B cell (primary cell): ENCODE measurements at regions not wholly inside any gene's neighbourhood (a gene's known extent, or its start where the extent isn't known, plus 50 kb on each side); places are given as distances from the start of the nearest gene placed in this dataset.

Source experiments
- ATAC-seq: fragments of 200-7000 bp; cut with Tn5 transposase; one replicate; pipeline ENCODE4 v1.10.0; 2021; ENCODE audit warnings: low read depth, mild to moderate bottlenecking, moderate number of reproducible peaks, moderate library complexity
- CTCF ChIA-PET: fragments of 350-600 bp; sonication (Branson Sonifier 250); formaldehyde crosslinking; loops from one replicate; lab custom pipeline; 2021; ENCODE audit warnings: antibody characterized with exemption, inconsistent platforms; lab: Charles Lee
- POLR2A ChIA-PET: fragments of 350-600 bp; sonication (Branson Sonifier 250); formaldehyde crosslinking; loops from one replicate; lab custom pipeline; 2021; ENCODE audit warnings: antibody characterized with exemption; lab: Charles Lee
- DNase-seq: peaks from one replicate; pipeline ENCODE4 v3.0.0; 2013
- H2AFZ ChIP-seq: 2 replicates; pipeline ENCODE4 v1.6.1; 2012; ENCODE audit warnings: mild to moderate bottlenecking, low read depth, low read length; ENCODE audit not compliant: insufficient read depth, poor library complexity, severe bottlenecking
- H3K27ac ChIP-seq, 2 donors: 1 replicate in 1 of 2; 2 replicates in 1 of 2; pipeline ENCODE4 v1.5.1; 2012 to 2013; ENCODE audit warnings: low read length in 2 of 2, mild to moderate bottlenecking in 2 of 2, moderate library complexity in 1 of 2
- H3K27me3 ChIP-seq, 4 experiments: fragments of 200-600 bp in 1 of 4; sonication (generic) in 1 of 4; replicated peaks in 1 of 4; 1 replicate in 2 of 4; 2 replicates in 2 of 4; pipeline versions ENCODE4 v1.6.1 to v1.7.0; 2013 to 2016; ENCODE audit warnings: low read length in 3 of 4, mild to moderate bottlenecking in 2 of 4, mixed read lengths in 1 of 4, moderate library complexity in 1 of 4; ENCODE audit not compliant: insufficient read depth in 4 of 4, control insufficient read depth in 3 of 4; ENCODE audit errors: control extremely low read depth in 1 of 4
- H3K36me3 ChIP-seq, 2 experiments: replicated peaks in 1 of 2; 1 replicate in 1 of 2; 2 replicates in 1 of 2; pipeline versions ENCODE4 v1.6.1 to v1.7.1; 2013; ENCODE audit warnings: low read length in 1 of 2; ENCODE audit not compliant: insufficient read depth in 2 of 2, control insufficient read depth in 1 of 2; ENCODE audit errors: control extremely low read depth in 1 of 2, extremely low read depth in 1 of 2
- H3K4me1 ChIP-seq, 2 donors: fragments of 200-600 bp in 1 of 2; sonication (generic) in 1 of 2; 1 replicate in 1 of 2; 2 replicates in 1 of 2; pipeline versions ENCODE4 v1.5.1 to v1.6.1; 2013 to 2017; ENCODE audit warnings: low read length in 2 of 2; ENCODE audit not compliant: control insufficient read depth in 2 of 2, insufficient read depth in 2 of 2
- H3K4me2 ChIP-seq: replicated peaks from 2 replicates; pipeline ENCODE3; 2012; ENCODE audit warnings: mild to moderate bottlenecking, low read depth, low read length; ENCODE audit not compliant: poor library complexity, severe bottlenecking
- H3K4me3 ChIP-seq, 5 experiments: fragments of 200-600 bp in 1 of 5; sonication (generic) in 1 of 5; 1 replicate in 3 of 5; 2 replicates in 2 of 5; pipeline versions ENCODE4 v1.5.1 to v1.7.0; 2011 to 2016; ENCODE audit warnings: low read length in 4 of 5, mild to moderate bottlenecking in 4 of 5, low read depth in 2 of 5, control low read depth in 1 of 5, moderate library complexity in 1 of 5; ENCODE audit not compliant: insufficient read depth in 1 of 5; ENCODE audit errors: control extremely low read depth in 1 of 5, extremely low read depth in 1 of 5
- H3K79me2 ChIP-seq: fragments of 200-600 bp; sonication (generic); one replicate; pipeline ENCODE4 v1.6.0; 2016; ENCODE audit warnings: low read length; ENCODE audit not compliant: control insufficient read depth, insufficient read depth
- H3K9ac ChIP-seq: fragments of 200-600 bp; sonication (generic); 2 replicates; pipeline ENCODE4 v1.6.1; 2017; ENCODE audit warnings: mild to moderate bottlenecking, low read length, moderate library complexity
- H3K9me3 ChIP-seq, 3 donors: one replicate each; pipeline versions ENCODE4 v1.6.1 to v1.7.1; 2013; ENCODE audit warnings: low read length in 2 of 3; ENCODE audit not compliant: control insufficient read depth in 2 of 3, insufficient read depth in 1 of 3; ENCODE audit errors: control extremely low read depth in 1 of 3
- H4K20me1 ChIP-seq: 2 replicates; pipeline ENCODE4 v1.6.0; 2012; ENCODE audit warnings: mild to moderate bottlenecking, low read length; ENCODE audit not compliant: insufficient read depth, control insufficient read depth, poor library complexity, severe bottlenecking
- H3K27ac Mint-ChIP-seq: one replicate; pipeline ENCODE4 v1.8.0; 2021; ENCODE audit warnings: mixed read lengths
- H3K27me3 Mint-ChIP-seq: one replicate; pipeline ENCODE4 v1.8.0; 2021; ENCODE audit warnings: mixed read lengths
- H3K4me1 Mint-ChIP-seq: one replicate; pipeline ENCODE4 v1.8.0; 2021; ENCODE audit warnings: mixed read lengths
- H3K4me3 Mint-ChIP-seq: one replicate; pipeline ENCODE4 v1.8.0; 2021; ENCODE audit warnings: mixed read lengths
- H3K9me3 Mint-ChIP-seq: one replicate; pipeline ENCODE4 v1.8.0; 2022; ENCODE audit warnings: mixed read lengths; ENCODE audit not compliant: insufficient read depth
- CTCF ChIP-seq: fragments of 200-600 bp; IDR thresholded peaks from one replicate; pipeline ENCODE4 v1.8.0; 2022; ENCODE audit warnings: antibody characterized with exemption, mild to moderate bottlenecking
- EZH2 ChIP-seq: IDR thresholded peaks from 2 replicates; pipeline ENCODE4 v1.6.1; 2012; ENCODE audit warnings: borderline replicate concordance, low read depth, mild to moderate bottlenecking, moderate library complexity, low read length; ENCODE audit not compliant: insufficient read depth, poor library complexity, severe bottlenecking
- WGBS: methylation state at CpG from one replicate; pipeline ENCODE4 v1.1.5; 2013; ENCODE audit warnings: missing lambda C conversion rate; ENCODE audit not compliant: insufficient coverage; 5-methylcytosine and 5-hydroxymethylcytosine counted together
- intact Hi-C: fragments of 100-400 bp; cut with micrococcal nuclease; formaldehyde crosslinking; loops from one replicate; pipeline ENCODE4 v1.10.0; 2022

- Histone ChIP-seq H3K4me2 (no peak overlapping the region), H3K9ac (no peak overlapping the region), H4K20me1 (no peaks in the 10 kb centered on the region), H3K4me3 (no peak overlapping the region), H3K27me3 (peaks cover 0 to 6% (median 1%) of the 10 kb centered on the region in 4 experiments), H3K9me3 (no peaks in the 10 kb centered on the region), H3K79me2 (no peaks in the 10 kb centered on the region), H2AFZ (no peak overlapping the region), H3K4me1 (no peaks in the 10 kb centered on the region), H3K27ac (no peak overlapping the region), H3K36me3 (no peaks in the 10 kb centered on the region)
- Mint-ChIP-seq H3K27ac (no peak overlapping the region), H3K9me3 (peaks cover 2% of the 10 kb centered on the region), H3K4me1 (no peaks in the 10 kb centered on the region), H3K4me3 (no peak overlapping the region), H3K27me3 (peaks cover 6% of the 10 kb centered on the region)
- 95% methylated on average over 3 of the region's 3 CpGs for WGBS
- TF ChIP-seq CTCF, result no peak
- TF ChIP-seq EZH2, result no peak
- POLR2A ChIA-PET, result no interaction called here
- ATAC-seq (no peak), DNase-seq (no peak)
- CTCF ChIA-PET, result interaction anchor here (3.3 kb wide), 1 partner anchor 1503 kb away, joined by 13 read pairs; no protein-coding TSS in a partner anchor
- intact Hi-C loops, result no loop called here
Measured at GRCh38 chr4:15159477-15160019, 157.3 kb downstream of the CPEB2 start.

- intact Hi-C loops, result no loop called here
- no peak for ATAC-seq
- H2AFZ ChIP-seq, result no peak overlapping the region
- ChIA-PET CTCF (interaction anchor here (3.3 kb wide), 1 partner anchor 1505 kb away, joined by 13 read pairs; no protein-coding TSS in a partner anchor), POLR2A (no interaction called here)
- Mint-ChIP-seq H3K27me3 (peaks cover 6% of the 10 kb centered on the region), H3K9me3 (no peaks in the 10 kb centered on the region), H3K27ac (no peak overlapping the region), H3K4me1 (no peaks in the 10 kb centered on the region), H3K4me3 (no peak overlapping the region)
- H3K27ac ChIP-seq, result no peak overlapping the region
- no peaks in the 10 kb centered on the region for H3K4me1 ChIP-seq
- no peak overlapping the region for H3K4me2 ChIP-seq
- H3K9me3 ChIP-seq, result no peaks in the 10 kb centered on the region
- no peak overlapping the region for H3K4me3 ChIP-seq
- H3K9ac ChIP-seq, result no peak overlapping the region
- no peak for DNase-seq
- H3K36me3 ChIP-seq, result no peaks in the 10 kb centered on the region
- 100% methylated on average over 1 of the region's 1 CpG for WGBS
- no peaks in the 10 kb centered on the region for H3K79me2 ChIP-seq
- H3K27me3 ChIP-seq, result peaks cover 0 to 6% (median 1%) of the 10 kb centered on the region in 4 experiments
- no peaks in the 10 kb centered on the region for H4K20me1 ChIP-seq
- TF ChIP-seq EZH2, result no peak
- no peak for TF ChIP-seq CTCF
Measured at GRCh38 chr4:15161439-15161838, 159.2 kb downstream of the CPEB2 start.
